PFSK-1 (cell line): ENCODE measurements at regions not wholly inside any gene's neighbourhood (a gene's known extent, or its start where the extent isn't known, plus 50 kb on each side); places are given as distances from the start of the nearest gene placed in this dataset.

Experiments
- FOXP2 ChIP-seq: optimal IDR thresholded peaks from 2 replicates; pipeline ENCODE3; 2011; ENCODE audit warnings: borderline replicate concordance, control low read depth, inconsistent platforms; ENCODE audit not compliant: insufficient read depth; ENCODE audit errors: extremely low read length, extremely low read depth
- POLR2AphosphoS5 ChIP-seq: IDR thresholded peaks from 2 replicates; pipeline ENCODE4 v1.6.1; 2012; ENCODE audit warnings: low read depth, mild to moderate bottlenecking, control low read depth, low read length, moderate library complexity
- SIN3A ChIP-seq: IDR thresholded peaks from 2 replicates; pipeline ENCODE4 v1.6.1; 2012; ENCODE audit warnings: mild to moderate bottlenecking, low read length, moderate library complexity, borderline replicate concordance; ENCODE audit not compliant: insufficient read depth
- TAF1 ChIP-seq: IDR thresholded peaks from 2 replicates; pipeline ENCODE4 v1.6.1; 2012; ENCODE audit warnings: low read length, control low read depth, borderline replicate concordance; ENCODE audit not compliant: insufficient read depth
- TF ChIP-seq, protein P1 (sequence below), 2 experiments: IDR thresholded peaks; 2 replicates each; pipeline versions ENCODE4 v1.6.1 to v1.8.0; 2011 to 2012; ENCODE audit warnings: low read depth in 2 of 2, low read length in 2 of 2, control low read depth in 1 of 2, inconsistent platforms in 1 of 2, mild to moderate bottlenecking in 1 of 2, moderate library complexity in 1 of 2; ENCODE audit not compliant: insufficient read depth in 1 of 2

DNA sequence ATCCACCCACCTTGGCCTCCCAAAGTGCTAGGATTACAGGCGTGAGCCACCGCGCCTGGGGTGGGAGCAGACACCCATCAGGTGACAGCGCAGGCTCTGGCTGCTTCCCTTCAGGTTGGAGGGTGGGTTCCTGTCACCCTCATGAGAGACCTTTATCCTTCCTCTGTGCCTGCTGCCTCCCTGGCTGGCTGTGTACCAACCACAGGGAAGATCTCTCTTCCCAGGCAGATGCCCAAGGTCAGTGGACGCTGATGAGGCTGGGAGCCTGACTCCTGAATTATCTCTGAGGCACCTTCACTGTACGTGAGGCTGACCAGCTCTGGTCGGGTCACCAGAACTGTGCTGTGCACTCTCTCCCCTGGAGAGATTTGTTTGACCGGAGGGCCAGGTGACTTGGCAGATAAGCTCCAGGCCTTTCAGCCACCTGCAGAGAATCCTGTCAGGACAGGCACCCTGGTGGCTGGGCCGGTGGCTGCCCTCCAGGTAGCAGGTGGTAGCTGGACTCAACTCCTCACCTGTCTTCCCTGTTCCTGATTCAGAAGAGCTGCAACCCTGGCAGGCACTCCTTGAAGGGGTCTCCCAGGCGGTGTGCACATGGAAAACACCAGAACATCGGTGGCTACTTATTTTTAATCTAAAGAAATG, 251.9 kb downstream of the GLRX3 start:
- TF ChIP-seq TAF1 (no peak), FOXP2 (no peak), SIN3A (no peak), POLR2AphosphoS5 (no peak)
- TF ChIP-seq, protein P1, sequence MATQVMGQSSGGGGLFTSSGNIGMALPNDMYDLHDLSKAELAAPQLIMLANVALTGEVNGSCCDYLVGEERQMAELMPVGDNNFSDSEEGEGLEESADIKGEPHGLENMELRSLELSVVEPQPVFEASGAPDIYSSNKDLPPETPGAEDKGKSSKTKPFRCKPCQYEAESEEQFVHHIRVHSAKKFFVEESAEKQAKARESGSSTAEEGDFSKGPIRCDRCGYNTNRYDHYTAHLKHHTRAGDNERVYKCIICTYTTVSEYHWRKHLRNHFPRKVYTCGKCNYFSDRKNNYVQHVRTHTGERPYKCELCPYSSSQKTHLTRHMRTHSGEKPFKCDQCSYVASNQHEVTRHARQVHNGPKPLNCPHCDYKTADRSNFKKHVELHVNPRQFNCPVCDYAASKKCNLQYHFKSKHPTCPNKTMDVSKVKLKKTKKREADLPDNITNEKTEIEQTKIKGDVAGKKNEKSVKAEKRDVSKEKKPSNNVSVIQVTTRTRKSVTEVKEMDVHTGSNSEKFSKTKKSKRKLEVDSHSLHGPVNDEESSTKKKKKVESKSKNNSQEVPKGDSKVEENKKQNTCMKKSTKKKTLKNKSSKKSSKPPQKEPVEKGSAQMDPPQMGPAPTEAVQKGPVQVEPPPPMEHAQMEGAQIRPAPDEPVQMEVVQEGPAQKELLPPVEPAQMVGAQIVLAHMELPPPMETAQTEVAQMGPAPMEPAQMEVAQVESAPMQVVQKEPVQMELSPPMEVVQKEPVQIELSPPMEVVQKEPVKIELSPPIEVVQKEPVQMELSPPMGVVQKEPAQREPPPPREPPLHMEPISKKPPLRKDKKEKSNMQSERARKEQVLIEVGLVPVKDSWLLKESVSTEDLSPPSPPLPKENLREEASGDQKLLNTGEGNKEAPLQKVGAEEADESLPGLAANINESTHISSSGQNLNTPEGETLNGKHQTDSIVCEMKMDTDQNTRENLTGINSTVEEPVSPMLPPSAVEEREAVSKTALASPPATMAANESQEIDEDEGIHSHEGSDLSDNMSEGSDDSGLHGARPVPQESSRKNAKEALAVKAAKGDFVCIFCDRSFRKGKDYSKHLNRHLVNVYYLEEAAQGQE (IDR thresholded peaks at IDR 0.05; ENCODE audit: insufficient read depth in 1 of 2, low read depth in 2 of 2, low read length in 2 of 2) = no peak

DNA sequence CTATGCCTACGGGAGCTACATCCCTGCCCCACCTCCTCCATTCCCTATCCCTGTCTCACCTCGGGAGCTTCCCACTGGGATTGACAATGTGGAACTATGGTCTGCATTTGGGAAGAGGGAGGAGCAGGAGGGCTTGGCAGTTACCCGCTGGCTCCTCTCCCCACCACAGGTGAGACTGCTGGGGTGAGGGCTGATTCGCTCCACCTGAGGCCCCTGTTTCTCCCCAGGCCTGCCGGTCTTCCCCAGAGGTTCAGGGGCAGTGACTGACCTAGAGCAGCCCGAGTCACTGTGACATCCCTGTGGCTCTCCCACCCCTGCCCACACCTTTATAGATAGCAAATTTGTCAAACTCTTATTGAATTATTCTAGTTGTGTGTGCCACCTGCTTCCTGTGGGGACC, 252.6 kb downstream of the GLRX3 start:
- TF ChIP-seq, protein P1 (IDR thresholded peaks at IDR 0.05; ENCODE audit: insufficient read depth in 1 of 2, low read depth in 2 of 2, low read length in 2 of 2) = no peak
- TF ChIP-seq SIN3A = no peak
- no peak for TF ChIP-seq POLR2AphosphoS5
- TF ChIP-seq FOXP2 = no peak

DNA sequence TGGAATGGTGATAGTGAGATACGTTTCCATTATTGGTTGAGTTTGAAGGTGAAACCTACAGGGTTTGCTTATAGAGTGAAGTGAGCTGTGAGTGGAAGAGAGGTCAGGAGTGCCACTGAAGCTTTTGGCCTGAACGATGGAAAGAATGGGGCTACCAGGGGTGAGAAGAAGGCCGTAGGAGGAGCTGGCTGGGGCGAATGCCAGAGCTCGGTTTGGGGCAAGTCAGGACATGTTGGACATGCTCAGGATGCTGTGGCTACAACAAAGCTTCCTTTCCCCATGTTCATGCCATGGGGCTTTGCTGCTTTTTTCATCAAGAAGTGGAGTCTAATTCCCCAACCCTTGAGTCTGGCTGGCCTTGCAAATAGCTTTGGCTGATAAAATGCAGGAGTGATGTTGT, 253.7 kb downstream of the GLRX3 start:
- TF ChIP-seq, protein P1 (IDR thresholded peaks at IDR 0.05; ENCODE audit: insufficient read depth in 1 of 2, low read depth in 2 of 2, low read length in 2 of 2) = no peak

DNA sequence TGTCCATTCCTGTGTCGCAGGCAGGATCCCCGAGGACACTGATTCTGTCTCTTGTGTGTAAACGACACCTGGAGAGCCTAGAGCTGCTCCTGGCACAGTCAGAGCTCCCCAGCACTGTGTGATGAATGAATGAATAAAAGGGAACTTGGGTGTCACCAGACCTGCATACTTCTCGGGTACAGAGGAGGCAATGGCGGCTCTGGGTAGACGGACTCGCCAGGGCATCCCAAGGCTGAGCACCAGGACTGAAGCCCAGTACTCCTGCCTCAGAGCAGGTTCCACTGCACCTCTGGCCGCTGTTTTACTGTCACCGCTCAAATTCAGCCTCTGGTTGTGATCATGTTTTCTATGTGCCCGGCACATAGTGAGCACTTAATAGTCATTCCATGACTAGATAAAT, 255.8 kb downstream of the GLRX3 start:
- TF ChIP-seq TAF1 (no peak), SIN3A (no peak), POLR2AphosphoS5 (no peak), FOXP2 (no peak)
- TF ChIP-seq, protein P1 (IDR thresholded peaks at IDR 0.05; ENCODE audit: insufficient read depth in 1 of 2, low read depth in 2 of 2, low read length in 2 of 2) = no peak

DNA sequence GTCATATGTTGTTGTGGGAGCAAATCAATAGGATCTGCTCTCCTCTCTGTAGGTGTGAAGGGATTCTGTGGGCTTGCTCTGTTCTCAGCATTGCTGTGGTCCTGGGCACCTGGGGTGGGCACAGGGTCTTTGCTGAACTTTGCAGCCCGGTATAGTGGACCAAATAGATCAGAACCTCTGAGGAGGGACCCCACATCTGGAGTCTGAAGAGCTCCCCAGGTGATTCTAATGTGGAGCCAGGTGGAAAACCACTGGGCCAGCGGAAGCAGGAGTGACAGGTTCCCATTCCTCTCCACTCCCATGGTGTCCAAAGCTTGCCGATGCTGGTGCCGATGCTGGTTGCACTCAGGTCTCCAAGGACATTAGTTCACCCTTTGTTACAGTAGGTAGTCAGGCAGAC, 257.2 kb downstream of the GLRX3 start:
- TF ChIP-seq, protein P1 (IDR thresholded peaks at IDR 0.05; ENCODE audit: insufficient read depth in 1 of 2, low read depth in 2 of 2, low read length in 2 of 2) = no peak
- no peak for TF ChIP-seq SIN3A
- no peak for TF ChIP-seq FOXP2
- no peak for TF ChIP-seq TAF1
- TF ChIP-seq POLR2AphosphoS5 = no peak
